Liver (tissue), 8 donors: ENCODE measurements at regions not wholly inside any gene's neighbourhood (a gene's known extent, or its start where the extent isn't known, plus 50 kb on each side); places are given as distances from the start of the nearest gene placed in this dataset.

Experiments used
- DNase-seq: peaks from one replicate; pipeline ENCODE4 v3.0.0-alpha.2; 2017; ENCODE audit warnings: low spot score
- H3K27ac ChIP-seq, 2 donors: one replicate each; pipeline ENCODE4 v1.7.0; 2013; ENCODE audit warnings: inconsistent platforms in 2 of 2, low read length in 2 of 2, control low read depth in 1 of 2, low read depth in 1 of 2, mild to moderate bottlenecking in 1 of 2
- H3K27me3 ChIP-seq, 4 donors: one replicate each; pipeline versions ENCODE4 v1.6.1 to v1.7.0; 2013; ENCODE audit warnings: low read length in 3 of 4, inconsistent platforms in 1 of 4, mild to moderate bottlenecking in 1 of 4, moderate library complexity in 1 of 4; ENCODE audit not compliant: control insufficient read depth in 4 of 4, insufficient read depth in 4 of 4
- H3K36me3 ChIP-seq, 4 donors: one replicate each; pipeline versions ENCODE4 v1.6.1 to v1.7.0; 2013; ENCODE audit warnings: low read length in 3 of 4, mild to moderate bottlenecking in 3 of 4, low read depth in 1 of 4, moderate library complexity in 1 of 4; ENCODE audit not compliant: control insufficient read depth in 4 of 4, insufficient read depth in 3 of 4
- H3K4me1 ChIP-seq, 4 donors: one replicate each; pipeline versions ENCODE4 v1.6.1 to v1.7.0; 2013; ENCODE audit warnings: low read length in 3 of 4, mild to moderate bottlenecking in 3 of 4, moderate library complexity in 1 of 4; ENCODE audit not compliant: control insufficient read depth in 4 of 4, insufficient read depth in 4 of 4
- H3K4me3 ChIP-seq, 3 donors: one replicate each; pipeline versions ENCODE4 v1.6.1 to v1.7.0; 2013; ENCODE audit warnings: low read length in 3 of 3, control low read depth in 1 of 3, low read depth in 1 of 3, mild to moderate bottlenecking in 1 of 3
- H3K9ac ChIP-seq, 2 donors: one replicate each; pipeline ENCODE4 v1.7.0; 2013; ENCODE audit warnings: low read length in 2 of 2, mild to moderate bottlenecking in 2 of 2, moderate library complexity in 2 of 2, control low read depth in 1 of 2, low read depth in 1 of 2
- H3K9me3 ChIP-seq, 4 donors: one replicate each; pipeline versions ENCODE4 v1.6.1 to v1.7.0; 2013; ENCODE audit warnings: low read length in 3 of 4; ENCODE audit not compliant: control insufficient read depth in 4 of 4
- ATF3 ChIP-seq: IDR thresholded peaks from 2 replicates; pipeline ENCODE4 v1.6.1; 2016; ENCODE audit warnings: antibody characterized with exemption
- EGR1 ChIP-seq, 2 donors: IDR thresholded peaks; 2 replicates each; pipeline ENCODE4 v1.6.1; 2016 to 2018; ENCODE audit warnings: antibody characterized with exemption in 2 of 2, low read depth in 2 of 2
- FOXA1 ChIP-seq: IDR thresholded peaks from 2 replicates; pipeline ENCODE4 v1.6.1; 2016; ENCODE audit warnings: antibody characterized with exemption
- GABPA ChIP-seq, 2 donors: IDR thresholded peaks in 1 of 2; conservative IDR thresholded peaks in 1 of 2; 2 replicates each; pipeline ENCODE4 v1.6.1; 2016; ENCODE audit warnings: antibody characterized with exemption in 2 of 2, mild to moderate bottlenecking in 1 of 2, moderate library complexity in 1 of 2
- HNF4G ChIP-seq: IDR thresholded peaks from 2 replicates; pipeline ENCODE4 v1.6.1; 2016; ENCODE audit warnings: antibody characterized with exemption
- JUND ChIP-seq, 2 donors: IDR thresholded peaks; 2 replicates each; pipeline ENCODE4 v1.6.1; 2016; ENCODE audit warnings: antibody characterized with exemption in 2 of 2
- MAX ChIP-seq: IDR thresholded peaks from 2 replicates; pipeline ENCODE4 v1.6.1; 2016; ENCODE audit warnings: antibody characterized with exemption
- NR2F2 ChIP-seq: IDR thresholded peaks from 2 replicates; pipeline ENCODE4 v1.6.1; 2016; ENCODE audit warnings: antibody characterized with exemption
- REST ChIP-seq: IDR thresholded peaks from 2 replicates; pipeline ENCODE4 v1.6.1; 2016; ENCODE audit warnings: antibody characterized with exemption, mild to moderate bottlenecking
- RXRA ChIP-seq, 2 donors: IDR thresholded peaks; 2 replicates each; pipeline ENCODE4 v1.6.1; 2017 to 2018; ENCODE audit warnings: antibody characterized with exemption in 2 of 2, mild to moderate bottlenecking in 1 of 2
- SP1 ChIP-seq: IDR thresholded peaks from 2 replicates; pipeline ENCODE4 v1.6.1; 2018; ENCODE audit warnings: antibody characterized with exemption, mild to moderate bottlenecking
- YY1 ChIP-seq: IDR thresholded peaks from 2 replicates; pipeline ENCODE4 v1.6.1; 2016; ENCODE audit warnings: antibody characterized with exemption, mild to moderate bottlenecking
- WGBS: extraction: QIAGEN DNeasy Blood & Tissue Kit; methylation state at CpG from one replicate; pipeline ENCODE4 v1.1.7; 2013; 5-methylcytosine and 5-hydroxymethylcytosine counted together
- TF ChIP-seq, protein P1 (sequence below): fragments of 150-350 bp; IDR thresholded peaks from 2 replicates; pipeline ENCODE4 v1.5.1; 2017; ENCODE audit warnings: improper control_type of control experiment, low read depth, low read length; ENCODE audit not compliant: missing input control
- TF ChIP-seq, protein P2 (sequence below): IDR thresholded peaks from 2 replicates; pipeline ENCODE4 v1.6.1; 2016; ENCODE audit warnings: antibody characterized with exemption
- donor health status: healthy.
- donor health status: healthy.
- donor health status: healthy.
- donor health status: healthy.
- donor health status: healthy.

DNA sequence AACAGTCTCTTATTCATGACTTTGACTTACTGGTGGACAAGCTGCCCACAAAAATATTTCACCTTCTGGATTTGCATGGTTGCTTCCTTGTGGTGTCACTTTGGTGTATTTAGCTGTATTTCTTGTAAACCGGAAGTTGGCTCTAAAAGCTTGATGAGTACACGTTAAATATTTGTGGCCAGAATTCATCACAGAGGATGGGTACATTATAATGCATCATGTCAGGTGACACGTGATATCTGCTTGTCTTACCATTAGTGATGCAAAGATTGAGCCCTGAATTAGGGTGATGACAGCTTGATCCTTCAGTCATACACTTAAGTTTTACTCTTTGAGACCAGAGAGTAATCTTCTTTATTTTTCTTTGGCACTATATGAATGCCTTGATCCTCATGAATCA lies 188.3 kb upstream of the RPS6KA3 start:
- DNase-seq, result no peak
- 84% methylated on average over 3 of the region's 3 CpGs for whole genome bisulfite sequencing
- no peak overlapping the region for H3K27ac ChIP-seq
- H3K27me3 ChIP-seq, result peaks cover 0 to 2% (median 0%) of the 10 kb centered on the region in 4 donors
- H3K9ac ChIP-seq, result no peak overlapping the region
- H3K4me1 ChIP-seq, result no peaks in the 10 kb centered on the region
- H3K9me3 ChIP-seq, result peaks cover 0 to 3% (median 0%) of the 10 kb centered on the region in 4 donors
- H3K4me3 ChIP-seq, result no peak overlapping the region
- TF ChIP-seq FOXA1, result no peak
- TF ChIP-seq JUND (IDR thresholded peaks at IDR 0.05), result no peak
- TF ChIP-seq, protein P1, sequence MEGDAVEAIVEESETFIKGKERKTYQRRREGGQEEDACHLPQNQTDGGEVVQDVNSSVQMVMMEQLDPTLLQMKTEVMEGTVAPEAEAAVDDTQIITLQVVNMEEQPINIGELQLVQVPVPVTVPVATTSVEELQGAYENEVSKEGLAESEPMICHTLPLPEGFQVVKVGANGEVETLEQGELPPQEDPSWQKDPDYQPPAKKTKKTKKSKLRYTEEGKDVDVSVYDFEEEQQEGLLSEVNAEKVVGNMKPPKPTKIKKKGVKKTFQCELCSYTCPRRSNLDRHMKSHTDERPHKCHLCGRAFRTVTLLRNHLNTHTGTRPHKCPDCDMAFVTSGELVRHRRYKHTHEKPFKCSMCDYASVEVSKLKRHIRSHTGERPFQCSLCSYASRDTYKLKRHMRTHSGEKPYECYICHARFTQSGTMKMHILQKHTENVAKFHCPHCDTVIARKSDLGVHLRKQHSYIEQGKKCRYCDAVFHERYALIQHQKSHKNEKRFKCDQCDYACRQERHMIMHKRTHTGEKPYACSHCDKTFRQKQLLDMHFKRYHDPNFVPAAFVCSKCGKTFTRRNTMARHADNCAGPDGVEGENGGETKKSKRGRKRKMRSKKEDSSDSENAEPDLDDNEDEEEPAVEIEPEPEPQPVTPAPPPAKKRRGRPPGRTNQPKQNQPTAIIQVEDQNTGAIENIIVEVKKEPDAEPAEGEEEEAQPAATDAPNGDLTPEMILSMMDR, result no peak
- no peak for TF ChIP-seq MAX
- no peaks in the 10 kb centered on the region for H3K36me3 ChIP-seq

GRCh38 chrX:20454117-20454516 lies 187.4 kb upstream of the RPS6KA3 start:
- Histone ChIP-seq H3K4me1 (no peaks in the 10 kb centered on the region), H3K9ac (no peak overlapping the region), H3K4me3 (no peak overlapping the region), H3K36me3 (no peaks in the 10 kb centered on the region), H3K27ac (no peak overlapping the region), H3K27me3 (no peaks in the 10 kb centered on the region), H3K9me3 (peaks cover 0 to 3% (median 0%) of the 10 kb centered on the region in 4 donors)
- no peak for TF ChIP-seq GABPA (IDR thresholded peaks at IDR 0.05 in 1 of 2, conservative IDR thresholded peaks at IDR 0.05 in 1 of 2)
- no peak for TF ChIP-seq MAX
- no peak for TF ChIP-seq FOXA1
- TF ChIP-seq SP1, result no peak
- TF ChIP-seq REST, result no peak
- no peak for TF ChIP-seq ATF3
- no peak for TF ChIP-seq EGR1 (IDR thresholded peaks at IDR 0.05; ENCODE audit: low read depth in 2 of 2)
- TF ChIP-seq, protein P1, result no peak
- TF ChIP-seq, protein P2, sequence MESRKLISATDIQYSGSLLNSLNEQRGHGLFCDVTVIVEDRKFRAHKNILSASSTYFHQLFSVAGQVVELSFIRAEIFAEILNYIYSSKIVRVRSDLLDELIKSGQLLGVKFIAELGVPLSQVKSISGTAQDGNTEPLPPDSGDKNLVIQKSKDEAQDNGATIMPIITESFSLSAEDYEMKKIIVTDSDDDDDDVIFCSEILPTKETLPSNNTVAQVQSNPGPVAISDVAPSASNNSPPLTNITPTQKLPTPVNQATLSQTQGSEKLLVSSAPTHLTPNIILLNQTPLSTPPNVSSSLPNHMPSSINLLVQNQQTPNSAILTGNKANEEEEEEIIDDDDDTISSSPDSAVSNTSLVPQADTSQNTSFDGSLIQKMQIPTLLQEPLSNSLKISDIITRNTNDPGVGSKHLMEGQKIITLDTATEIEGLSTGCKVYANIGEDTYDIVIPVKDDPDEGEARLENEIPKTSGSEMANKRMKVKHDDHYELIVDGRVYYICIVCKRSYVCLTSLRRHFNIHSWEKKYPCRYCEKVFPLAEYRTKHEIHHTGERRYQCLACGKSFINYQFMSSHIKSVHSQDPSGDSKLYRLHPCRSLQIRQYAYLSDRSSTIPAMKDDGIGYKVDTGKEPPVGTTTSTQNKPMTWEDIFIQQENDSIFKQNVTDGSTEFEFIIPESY, result no peak
- no peak for TF ChIP-seq NR2F2
- TF ChIP-seq RXRA (IDR thresholded peaks at IDR 0.05), result no peak
- no peak for TF ChIP-seq YY1
- TF ChIP-seq HNF4G, result no peak
- WGBS, result 81% methylated on average over 3 of the region's 3 CpGs
- DNase-seq, result no peak
